Loucy (cell line): ENCODE measurements at regions not wholly inside any gene's neighbourhood (a gene's known extent, or its start where the extent isn't known, plus 50 kb on each side); places are given as distances from the start of the nearest gene placed in this dataset.

Experiments
- CTCF ChIP-seq: fragments of 200-600 bp; sonication (generic); conservative IDR thresholded peaks from 2 replicates; pipeline ENCODE4 v1.5.1; 2014; ENCODE audit warnings: mild to moderate bottlenecking, antibody characterized with exemption, low read length
- EZH2phosphoT487 ChIP-seq: fragments of 200-600 bp; IDR thresholded peaks from 2 replicates; pipeline ENCODE4 v1.6.1; 2018; ENCODE audit warnings: antibody characterized with exemption, mild to moderate bottlenecking, moderate library complexity, borderline replicate concordance

DNA sequence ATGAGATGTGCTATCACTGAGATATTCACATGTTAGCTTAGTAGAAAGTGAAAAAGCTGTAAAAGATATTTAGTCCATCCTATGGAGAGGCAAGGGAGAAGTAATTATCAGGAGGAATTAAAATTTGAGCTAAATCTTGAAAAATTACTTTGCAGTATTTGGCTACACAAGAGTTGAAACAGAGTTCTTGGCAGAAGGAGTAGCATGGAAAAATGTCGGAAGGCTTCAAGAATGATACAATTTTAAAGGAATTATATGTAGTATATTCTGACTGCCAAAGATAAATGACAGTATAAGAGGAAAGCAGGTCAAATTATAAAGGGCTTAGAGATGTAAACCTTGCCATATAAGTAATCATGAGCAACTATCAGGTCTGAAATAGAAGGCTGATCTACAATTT lies 518.9 kb downstream of the BRINP3 start:
- TF ChIP-seq EZH2phosphoT487 (no peak), CTCF (no peak)
